ENCODE measurements at regions not wholly inside any gene's neighbourhood (a gene's known extent, or its start where the extent isn't known, plus 50 kb on each side); places are given as distances from the start of the nearest gene placed in this dataset.
"Not testable (repeated sequence)": the region's sequence is repeated elsewhere in the genome, so short reads cannot be mapped to it uniquely, and the experiment has no call there.

DNA sequence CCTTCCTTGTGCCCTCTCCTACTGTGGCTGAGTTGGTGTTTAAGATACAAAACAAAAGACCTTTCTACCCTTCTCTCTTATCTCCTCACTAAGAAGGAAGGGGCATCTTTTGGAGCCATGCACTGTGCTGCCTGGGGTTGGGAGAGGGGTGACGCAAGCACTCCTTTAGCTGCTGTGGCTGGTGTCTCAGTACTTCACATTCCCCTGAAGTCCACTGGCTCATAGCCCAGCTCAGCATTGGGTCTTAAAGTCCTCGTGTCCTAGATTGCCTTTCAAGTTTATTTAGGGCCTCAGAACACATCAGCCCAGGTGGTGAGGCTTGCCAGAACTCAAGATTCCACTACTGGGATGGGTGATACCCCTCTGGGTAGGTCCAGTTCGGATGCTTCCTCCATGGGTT is 325.9 kb upstream of the CYLC2 start:
- no peak for DNase-seq (ENCODE audit: low read depth)
- TF ChIP-seq, protein P1, sequence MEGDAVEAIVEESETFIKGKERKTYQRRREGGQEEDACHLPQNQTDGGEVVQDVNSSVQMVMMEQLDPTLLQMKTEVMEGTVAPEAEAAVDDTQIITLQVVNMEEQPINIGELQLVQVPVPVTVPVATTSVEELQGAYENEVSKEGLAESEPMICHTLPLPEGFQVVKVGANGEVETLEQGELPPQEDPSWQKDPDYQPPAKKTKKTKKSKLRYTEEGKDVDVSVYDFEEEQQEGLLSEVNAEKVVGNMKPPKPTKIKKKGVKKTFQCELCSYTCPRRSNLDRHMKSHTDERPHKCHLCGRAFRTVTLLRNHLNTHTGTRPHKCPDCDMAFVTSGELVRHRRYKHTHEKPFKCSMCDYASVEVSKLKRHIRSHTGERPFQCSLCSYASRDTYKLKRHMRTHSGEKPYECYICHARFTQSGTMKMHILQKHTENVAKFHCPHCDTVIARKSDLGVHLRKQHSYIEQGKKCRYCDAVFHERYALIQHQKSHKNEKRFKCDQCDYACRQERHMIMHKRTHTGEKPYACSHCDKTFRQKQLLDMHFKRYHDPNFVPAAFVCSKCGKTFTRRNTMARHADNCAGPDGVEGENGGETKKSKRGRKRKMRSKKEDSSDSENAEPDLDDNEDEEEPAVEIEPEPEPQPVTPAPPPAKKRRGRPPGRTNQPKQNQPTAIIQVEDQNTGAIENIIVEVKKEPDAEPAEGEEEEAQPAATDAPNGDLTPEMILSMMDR (IDR thresholded peaks at IDR 0.05; ENCODE audit: insufficient read depth, low read depth, low read length) = no peak
- no peak overlapping the region for H3K4me3 ChIP-seq (ENCODE audit: low read depth, low read length)

DNA sequence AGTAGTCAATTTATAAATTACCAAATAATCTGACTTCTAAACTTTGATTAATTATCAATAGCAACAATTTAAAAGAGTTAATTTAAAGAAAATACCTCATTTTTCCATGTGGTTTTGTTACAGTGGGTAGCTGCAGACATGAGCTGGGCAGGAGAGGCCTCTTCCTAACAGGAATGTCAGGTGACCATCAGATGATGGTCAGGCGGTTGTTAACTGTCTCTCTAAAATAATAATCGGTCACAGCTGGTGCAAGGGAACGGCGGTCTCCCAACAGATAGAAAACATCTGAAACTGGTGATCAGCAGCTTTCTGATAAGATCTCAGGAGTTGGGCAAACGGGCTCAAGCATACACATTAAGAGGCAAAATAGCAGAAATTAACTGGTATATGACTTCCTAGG is 342.7 kb upstream of the CYLC2 start:
- TF ChIP-seq, protein P1 (IDR thresholded peaks at IDR 0.05; ENCODE audit: insufficient read depth, low read depth, low read length) = no peak
- H3K4me3 ChIP-seq (ENCODE audit: low read depth, low read length) = no peak overlapping the region
- no peak for DNase-seq (ENCODE audit: low read depth)

DNA sequence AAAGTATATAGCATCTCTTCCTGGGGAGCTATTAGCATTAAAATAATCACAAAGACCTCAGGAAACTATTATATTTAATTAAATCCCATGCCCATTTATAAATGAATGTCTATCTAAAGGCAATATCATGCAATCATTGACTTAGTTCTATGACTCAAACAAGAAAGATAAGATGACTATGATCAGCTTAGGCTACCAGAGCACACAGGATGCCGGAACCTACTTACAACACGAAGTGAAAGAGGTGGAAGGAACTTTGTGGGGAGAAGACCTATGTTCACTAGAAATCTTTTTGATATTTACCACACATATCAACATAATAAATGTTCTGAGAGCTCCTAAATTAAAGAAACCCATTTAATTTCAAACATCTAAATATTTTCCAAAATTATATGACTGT is 344.2 kb upstream of the CYLC2 start:
- H3K4me3 ChIP-seq (ENCODE audit: low read depth, low read length) = no peak overlapping the region
- TF ChIP-seq, protein P1 (IDR thresholded peaks at IDR 0.05; ENCODE audit: insufficient read depth, low read depth, low read length) = no peak
- DNase-seq (ENCODE audit: low read depth) = no peak

DNA sequence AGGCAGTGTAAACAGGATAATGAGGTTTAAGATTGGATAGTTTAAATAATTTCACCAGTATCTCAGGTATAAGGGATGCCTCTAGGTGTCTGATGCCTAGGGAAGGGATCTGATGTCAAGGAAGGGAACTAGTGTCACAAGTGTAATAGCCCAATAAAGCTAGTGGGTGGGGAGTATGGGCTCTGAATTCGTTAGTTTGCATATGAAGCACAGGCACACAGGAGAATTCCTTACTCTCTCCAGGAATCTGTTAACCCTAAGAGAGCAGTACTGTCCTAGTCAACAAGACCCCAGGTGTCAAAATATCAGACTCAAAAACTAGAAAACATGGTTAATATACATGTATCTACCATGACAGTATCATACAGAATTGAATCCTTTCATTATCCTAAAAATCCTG is 352.5 kb upstream of the CYLC2 start:
- H3K4me3 ChIP-seq (ENCODE audit: low read depth, low read length) = no peak overlapping the region
- TF ChIP-seq, protein P1 (IDR thresholded peaks at IDR 0.05; ENCODE audit: insufficient read depth, low read depth, low read length) = no peak
- no peak for DNase-seq (ENCODE audit: low read depth)

DNA sequence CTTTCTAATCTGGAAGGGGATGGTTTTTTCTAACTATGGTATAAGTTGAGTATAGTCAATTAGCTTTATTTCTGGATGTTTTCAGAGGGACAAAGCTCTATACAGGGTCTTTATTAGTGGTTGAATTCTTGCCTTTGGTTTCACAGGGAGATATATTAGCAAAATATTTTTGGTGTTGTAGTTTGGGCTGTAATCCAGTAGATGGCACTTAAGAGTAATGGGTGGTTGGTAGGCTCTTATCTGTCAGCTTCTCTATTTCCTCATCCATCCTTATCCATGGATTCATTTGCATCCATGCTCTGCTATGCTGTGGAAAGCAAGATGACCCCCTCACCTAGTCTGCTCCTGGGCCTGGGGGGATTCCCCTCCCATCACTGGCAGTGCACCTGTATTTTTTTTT is 363.6 kb upstream of the CYLC2 start:
- TF ChIP-seq, protein P1 (IDR thresholded peaks at IDR 0.05; ENCODE audit: insufficient read depth, low read depth, low read length) = no peak
- no peak for DNase-seq (ENCODE audit: low read depth)
- no peak overlapping the region for H3K4me3 ChIP-seq (ENCODE audit: low read depth, low read length)

DNA sequence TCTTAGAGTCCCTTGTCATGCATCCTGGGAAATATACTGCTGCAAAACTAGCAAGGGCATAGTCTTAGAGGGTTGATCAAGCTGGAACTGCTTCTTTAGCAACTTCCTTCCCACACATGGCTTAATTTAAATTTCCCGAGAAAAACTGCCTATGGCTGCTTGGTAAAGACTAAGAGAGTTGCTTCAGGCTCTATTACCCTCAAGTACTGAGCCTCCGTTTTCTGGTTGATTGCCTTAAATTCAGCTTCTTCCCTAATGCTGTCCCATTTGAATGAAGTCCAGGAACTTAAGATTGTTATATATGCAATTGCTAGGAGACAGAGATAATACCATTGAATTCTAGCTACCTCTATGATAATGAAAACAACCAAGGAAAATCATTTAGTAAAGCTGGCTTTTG is 385.7 kb upstream of the CYLC2 start:
- no peak for DNase-seq (ENCODE audit: low read depth)
- no peak overlapping the region for H3K4me3 ChIP-seq (ENCODE audit: low read depth, low read length)
- TF ChIP-seq, protein P1 (IDR thresholded peaks at IDR 0.05; ENCODE audit: insufficient read depth, low read depth, low read length) = no peak

DNA sequence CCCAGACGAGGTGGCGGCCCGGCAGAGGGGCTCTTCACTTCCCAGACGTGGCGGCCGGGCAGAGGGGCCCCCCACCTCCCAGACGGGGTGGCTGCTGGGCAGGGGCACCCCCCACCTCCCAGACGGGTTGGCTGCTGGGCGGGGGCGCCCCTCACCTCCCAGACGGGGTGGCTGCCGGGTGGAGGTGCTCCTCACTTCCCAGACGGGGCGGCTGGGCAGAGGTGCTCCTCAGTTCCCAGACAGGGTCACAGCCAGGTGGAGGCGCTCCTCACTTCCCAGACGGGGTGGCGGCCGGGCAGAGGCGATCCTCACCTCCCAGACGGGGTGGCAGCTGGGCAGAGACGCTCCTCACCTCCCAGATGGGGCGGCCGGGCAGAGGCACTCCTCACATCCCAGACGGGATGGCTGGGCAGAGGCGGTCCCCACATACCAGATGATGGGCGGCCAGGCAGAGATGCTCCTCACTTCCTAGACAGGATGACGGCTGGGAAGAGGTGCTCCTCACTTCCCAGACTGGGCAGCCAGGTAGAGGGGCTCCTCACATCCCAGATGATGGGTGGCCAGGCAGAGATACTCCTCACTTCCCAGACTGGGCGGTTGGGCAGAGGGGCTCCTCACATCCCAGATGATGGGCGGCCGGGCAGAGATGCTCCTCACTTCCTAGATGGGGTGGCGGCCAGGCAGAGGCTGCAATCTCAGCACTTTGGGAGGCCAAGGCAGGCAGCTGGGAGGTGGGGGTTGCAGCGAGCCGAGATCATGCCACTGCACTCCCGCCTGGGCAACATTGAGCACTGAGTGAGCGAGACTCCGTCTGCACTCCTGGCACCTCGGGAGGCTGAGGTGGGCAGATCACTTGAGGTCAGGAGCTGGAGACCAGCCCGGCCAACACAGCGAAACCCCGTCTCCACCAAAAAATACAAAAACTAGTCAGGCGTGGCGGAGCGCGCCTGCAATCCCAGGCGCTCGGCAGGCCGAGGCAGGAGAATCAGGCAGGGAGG is 391.6 kb upstream of the CYLC2 start:
- H3K4me3 ChIP-seq (ENCODE audit: low read depth, low read length); DNase-seq (ENCODE audit: low read depth): not testable (repeated sequence)
